ENCODE measurements at regions not wholly inside any gene's neighbourhood (a gene's known extent, or its start where the extent isn't known, plus 50 kb on each side); places are given as distances from the start of the nearest gene placed in this dataset.

GRCh38 chr5:74105126-74105780 is 479.3 kb downstream of the ARHGEF28 start:
- DNase-seq = no peak

GRCh38 chr5:74103131-74104023 is 477.4 kb downstream of the ARHGEF28 start:
- DNase-seq = no peak

GRCh38 chr5:74100268-74100665 is 474.3 kb downstream of the ARHGEF28 start:
- DNase-seq = no peak

GRCh38 chr5:74099538-74100267 is 473.7 kb downstream of the ARHGEF28 start:
- DNase-seq = no peak

- DNase-seq = no peak
Measured at GRCh38 chr5:74098941-74099340, 472.9 kb downstream of the ARHGEF28 start.

GRCh38 chr5:74098456-74098855 is 472.5 kb downstream of the ARHGEF28 start:
- no peak for DNase-seq

- DNase-seq = no peak
Measured at GRCh38 chr5:74096325-74096724, 470.3 kb downstream of the ARHGEF28 start.

GRCh38 chr5:74095871-74096270 is 469.9 kb downstream of the ARHGEF28 start:
- DNase-seq = no peak

- no peak for DNase-seq
Measured at GRCh38 chr5:74094782-74095108, 468.7 kb downstream of the ARHGEF28 start.

- DNase-seq = no peak
Measured at GRCh38 chr5:74094096-74094781, 468.2 kb downstream of the ARHGEF28 start.

GRCh38 chr5:74093561-74093960 is 467.6 kb downstream of the ARHGEF28 start:
- DNase-seq = no peak

GRCh38 chr5:74092766-74093165 is 466.8 kb downstream of the ARHGEF28 start:
- no peak for DNase-seq

- DNase-seq = no peak
Measured at GRCh38 chr5:74085782-74086181, 459.8 kb downstream of the ARHGEF28 start.

- no peak for DNase-seq
Measured at GRCh38 chr5:74085186-74085585, 459.2 kb downstream of the ARHGEF28 start.

GRCh38 chr5:74083096-74083791 is 457.2 kb downstream of the ARHGEF28 start:
- no peak for DNase-seq

- DNase-seq = peak in 1 of 2 experiments; percentile 63
Measured at GRCh38 chr5:74082512-74083055, 456.6 kb downstream of the ARHGEF28 start.

- no peak for DNase-seq
Measured at GRCh38 chr5:74081126-74081525, 455.1 kb downstream of the ARHGEF28 start.

- no peak for DNase-seq
Measured at GRCh38 chr5:74079971-74080556, 454.1 kb downstream of the ARHGEF28 start.

- no peak for DNase-seq
Measured at GRCh38 chr5:74075501-74076484, 449.8 kb downstream of the ARHGEF28 start.

- DNase-seq = no peak
Measured at GRCh38 chr5:74074111-74074510, 448.1 kb downstream of the ARHGEF28 start.

Measured in NCI-H2081 (cell line).